OCI-LY3 (cell line): ENCODE measurements at regions not wholly inside any gene's neighbourhood (a gene's known extent, or its start where the extent isn't known, plus 50 kb on each side); places are given as distances from the start of the nearest gene placed in this dataset.
"Not testable (repeated sequence)": the region's sequence is repeated elsewhere in the genome, so short reads cannot be mapped to it uniquely, and the experiment has no call there.

ENCODE experiments used
- H2AFZ ChIP-seq: fragments of 200-600, 300-600 bp; shearing (Covaris generic); 2 replicates; pipeline ENCODE4 v1.6.0; 2014; ENCODE audit warnings: antibody characterized with exemption, low read depth, low read length
- H3K27ac ChIP-seq: fragments of 200-600, 300-600 bp; sonication (generic); 2 replicates; pipeline ENCODE4 v1.5.1; 2014; ENCODE audit warnings: mild to moderate bottlenecking, low read length, moderate library complexity, mixed read lengths
- H3K27me3 ChIP-seq: fragments of 200-600, 300-600 bp; sonication (generic); 2 replicates; pipeline ENCODE4 v1.6.1; 2014; ENCODE audit warnings: low read depth, low read length, mixed read lengths
- H3K36me3 ChIP-seq: fragments of 200-600, 300-600 bp; sonication (generic); replicated peaks from 2 replicates; pipeline ENCODE3; 2014; ENCODE audit warnings: low read depth, low read length, mixed read lengths
- H3K4me1 ChIP-seq: fragments of 300-600, 200-600 bp; sonication (generic); 2 replicates; pipeline ENCODE4 v1.6.1; 2014; ENCODE audit warnings: low read length, mixed read lengths
- H3K4me2 ChIP-seq: fragments of 200-600, 300-600 bp; sonication (generic); 2 replicates; pipeline ENCODE4 v1.6.1; 2014; ENCODE audit warnings: low read length, mixed read lengths
- H3K4me3 ChIP-seq: fragments of 300-600, 200-600 bp; sonication (generic); 2 replicates; pipeline ENCODE4 v1.5.1; 2014; ENCODE audit warnings: antibody characterized with exemption, mild to moderate bottlenecking, low read length, moderate library complexity
- H3K79me2 ChIP-seq: fragments of 300-600, 200-600 bp; shearing (Covaris generic); 2 replicates; pipeline ENCODE4 v1.6.1; 2014; ENCODE audit warnings: mild to moderate bottlenecking, low read length, mixed read lengths
- H3K9ac ChIP-seq: fragments of 300-600, 200-600 bp; shearing (Covaris generic); 2 replicates; pipeline ENCODE4 v1.6.0; 2014; ENCODE audit warnings: mild to moderate bottlenecking, low read length, moderate library complexity
- H3K9me3 ChIP-seq: fragments of 200-600, 300-600 bp; shearing (Covaris generic); 2 replicates; pipeline ENCODE4 v1.6.1; 2014; ENCODE audit warnings: low read length, mixed read lengths; ENCODE audit not compliant: insufficient read depth
- H4K20me1 ChIP-seq: fragments of 200-600, 300-600 bp; sonication (generic); 2 replicates; pipeline ENCODE4 v1.6.1; 2016; ENCODE audit warnings: low read length, mixed read lengths; ENCODE audit not compliant: insufficient read depth
- CTCF ChIP-seq: fragments of 200-600, 300-600 bp; sonication (generic); IDR thresholded peaks from 2 replicates; pipeline ENCODE4 v1.5.1; 2014; ENCODE audit warnings: antibody characterized with exemption, low read length, low read depth
- EZH2phosphoT487 ChIP-seq: fragments of 200-600 bp; shearing (Covaris generic); IDR thresholded peaks from 2 replicates; pipeline ENCODE4 v1.6.1; 2018; ENCODE audit warnings: antibody characterized with exemption, mixed run types, low read depth

- no peaks in the 10 kb centered on the region for H4K20me1 ChIP-seq
- no peak overlapping the region for H3K4me3 ChIP-seq
- no peak overlapping the region for H3K9ac ChIP-seq
- no peak overlapping the region for H3K27ac ChIP-seq
- no peaks in the 10 kb centered on the region for H3K79me2 ChIP-seq
- no peaks in the 10 kb centered on the region for H3K4me1 ChIP-seq
- H3K27me3 ChIP-seq, result no peaks in the 10 kb centered on the region; the same call in 1 of the 2 replicates
- H2AFZ ChIP-seq, result no peak overlapping the region
- H3K4me2 ChIP-seq, result no peak overlapping the region
- TF ChIP-seq CTCF, result no peak
- TF ChIP-seq EZH2phosphoT487, result no peak
- no peaks in the 10 kb centered on the region for H3K9me3 ChIP-seq
- H3K36me3 ChIP-seq, result no peaks in the 10 kb centered on the region
These were observed 118.8 kb downstream of the ZNF467 start for GRCh38 chr7:149654588-149654987.

- not testable (repeated sequence) for H3K4me2 ChIP-seq, H3K27me3 ChIP-seq, H3K79me2 ChIP-seq, H3K9ac ChIP-seq, H3K4me1 ChIP-seq, H2AFZ ChIP-seq, H3K4me3 ChIP-seq, H4K20me1 ChIP-seq, H3K36me3 ChIP-seq, H3K9me3 ChIP-seq, H3K27ac ChIP-seq
These were observed 123.2 kb downstream of the ZNF467 start for GRCh38 chr7:149650190-149650589.

GRCh38 chr7:149644754-149645153, 128.6 kb downstream of the ZNF467 start:
- Histone ChIP-seq H2AFZ (no peak overlapping the region), H3K9ac (no peak overlapping the region), H3K36me3 (no peaks in the 10 kb centered on the region), H4K20me1 (no peaks in the 10 kb centered on the region), H3K4me2 (no peak overlapping the region), H3K4me3 (no peak overlapping the region), H3K27ac (no peak overlapping the region), H3K27me3 (0 out of 2 replicates have a peak, but pooled peaks cover 3% of the 10 kb centered on the region), H3K4me1 (no peaks in the 10 kb centered on the region), H3K9me3 (no peaks in the 10 kb centered on the region), H3K79me2 (no peaks in the 10 kb centered on the region)
- TF ChIP-seq CTCF (no peak), EZH2phosphoT487 (no peak)

- Histone ChIP-seq H3K27me3 (peaks cover 7% of the 10 kb centered on the region; the same call in 1 of the 2 replicates), H2AFZ (no peak overlapping the region), H3K79me2 (no peaks in the 10 kb centered on the region), H3K9me3 (no peaks in the 10 kb centered on the region), H3K9ac (no peak overlapping the region), H4K20me1 (no peaks in the 10 kb centered on the region), H3K4me3 (no peak overlapping the region), H3K36me3 (no peaks in the 10 kb centered on the region), H3K4me1 (no peaks in the 10 kb centered on the region), H3K4me2 (no peak overlapping the region), H3K27ac (no peak overlapping the region)
- TF ChIP-seq CTCF (no peak), EZH2phosphoT487 (no peak)
These were observed 130.8 kb downstream of the ZNF467 start for GRCh38 chr7:149642589-149642988.
